ENCODE measurements at regions not wholly inside any gene's neighbourhood (a gene's known extent, or its start where the extent isn't known, plus 50 kb on each side); places are given as distances from the start of the nearest gene placed in this dataset.

DNA sequence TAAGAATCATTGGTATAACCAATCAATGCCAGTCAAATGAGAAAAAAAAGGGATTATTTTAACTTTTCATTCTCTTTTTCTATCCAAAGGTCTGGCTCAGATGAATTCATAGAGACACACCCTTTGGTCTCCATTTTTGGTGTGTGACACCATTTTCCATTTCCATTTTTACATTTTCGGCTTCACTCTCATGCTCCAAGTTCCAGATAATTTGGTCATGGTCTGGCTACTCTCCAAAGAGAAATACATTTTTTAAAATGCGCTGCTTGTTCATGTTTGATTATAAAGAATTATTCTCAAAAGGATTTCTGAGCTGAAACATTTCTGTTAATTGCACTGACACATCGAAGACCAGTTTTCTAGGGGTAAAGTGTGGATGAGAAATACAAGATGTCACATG, 51.6 kb upstream of the FIBIN start:
- Histone ChIP-seq H2BK15ac (ENCODE audit: low read depth, low read length) (no peak overlapping the region), H4K20me1 (ENCODE audit: control insufficient read depth, insufficient read depth, insufficient read length) (no peaks in the 10 kb centered on the region), H3K23me2 (ENCODE audit: insufficient read length, low read depth, low read length, poor library complexity, severe bottlenecking) (no peaks in the 10 kb centered on the region), H2BK20ac (ENCODE audit: low read depth, low read length, poor library complexity, severe bottlenecking) (no peak overlapping the region), H3K9ac (ENCODE audit: extremely low read depth, insufficient read length, low read length) (no peak overlapping the region), H3K23ac (ENCODE audit: insufficient read length, low read depth, low read length) (no peak overlapping the region), H3K56ac (ENCODE audit: insufficient read length, low read depth, low read length) (no peak overlapping the region), H3K18ac (ENCODE audit: insufficient read length, low read depth, low read length) (no peak overlapping the region), H3K79me2 (ENCODE audit: insufficient read depth, low read length) (no peaks in the 10 kb centered on the region), H3K79me1 (ENCODE audit: insufficient read depth, low read depth, low read length, poor library complexity, severe bottlenecking) (no peaks in the 10 kb centered on the region), H3K14ac (ENCODE audit: insufficient read depth, low read length) (no peak overlapping the region), H2BK12ac (ENCODE audit: insufficient read length, low read depth, low read length) (no peak overlapping the region), H2AFZ (ENCODE audit: low read length) (no peak overlapping the region), H3K27me3 (ENCODE audit: insufficient read depth, low read length) (no peaks in the 10 kb centered on the region), H2AK5ac (ENCODE audit: insufficient read length, low read length) (no peak overlapping the region), H3K4me1 (ENCODE audit: insufficient read depth, low read length) (no peaks in the 10 kb centered on the region), H4K8ac (replicated peaks; ENCODE audit: insufficient read length, low read depth, low read length) (no peak overlapping the region), H3K4ac (ENCODE audit: low read depth, low read length) (no peak overlapping the region), H4K91ac (ENCODE audit: insufficient read length, low read depth, low read length) (no peak overlapping the region), H2BK5ac (ENCODE audit: insufficient read length, low read length) (no peak overlapping the region), H3K27ac (ENCODE audit: insufficient read length, low read depth, low read length) (no peak overlapping the region), H2BK120ac (ENCODE audit: low read depth, low read length, poor library complexity, severe bottlenecking) (no peak overlapping the region), H3K4me2 (ENCODE audit: insufficient read depth, insufficient read length, low read length) (no peak overlapping the region), H3T11ph (ENCODE audit: low read length) (no peak overlapping the region), H3K9me3 (ENCODE audit: control insufficient read depth, low read depth, low read length) (no peaks in the 10 kb centered on the region), H4K5ac (ENCODE audit: insufficient read length, low read depth, low read length) (no peak overlapping the region)
- TF ChIP-seq, protein P1, sequence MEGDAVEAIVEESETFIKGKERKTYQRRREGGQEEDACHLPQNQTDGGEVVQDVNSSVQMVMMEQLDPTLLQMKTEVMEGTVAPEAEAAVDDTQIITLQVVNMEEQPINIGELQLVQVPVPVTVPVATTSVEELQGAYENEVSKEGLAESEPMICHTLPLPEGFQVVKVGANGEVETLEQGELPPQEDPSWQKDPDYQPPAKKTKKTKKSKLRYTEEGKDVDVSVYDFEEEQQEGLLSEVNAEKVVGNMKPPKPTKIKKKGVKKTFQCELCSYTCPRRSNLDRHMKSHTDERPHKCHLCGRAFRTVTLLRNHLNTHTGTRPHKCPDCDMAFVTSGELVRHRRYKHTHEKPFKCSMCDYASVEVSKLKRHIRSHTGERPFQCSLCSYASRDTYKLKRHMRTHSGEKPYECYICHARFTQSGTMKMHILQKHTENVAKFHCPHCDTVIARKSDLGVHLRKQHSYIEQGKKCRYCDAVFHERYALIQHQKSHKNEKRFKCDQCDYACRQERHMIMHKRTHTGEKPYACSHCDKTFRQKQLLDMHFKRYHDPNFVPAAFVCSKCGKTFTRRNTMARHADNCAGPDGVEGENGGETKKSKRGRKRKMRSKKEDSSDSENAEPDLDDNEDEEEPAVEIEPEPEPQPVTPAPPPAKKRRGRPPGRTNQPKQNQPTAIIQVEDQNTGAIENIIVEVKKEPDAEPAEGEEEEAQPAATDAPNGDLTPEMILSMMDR (conservative IDR thresholded peaks at IDR 0.05) = no peak
- H3K9me3 Mint-ChIP-seq = no peaks in the 10 kb centered on the region
- no peaks in the 10 kb centered on the region; the same call in none of the 2 replicates for H3K27me3 Mint-ChIP-seq (ENCODE audit: low read depth)
- no CpG with 5 or more reads among the region's 3 CpGs for WGBS (ENCODE audit: extremely low coverage, insufficient read length, low lambda C conversion rate)
- no peak for DNase-seq
- no peak overlapping the region for H3K4me3 Mint-ChIP-seq
- H3K4me1 Mint-ChIP-seq = peaks cover 6 to 9% of the 10 kb centered on the region in 2 experiments
- H3K36me3 Mint-ChIP-seq (ENCODE audit: insufficient read depth in 1 of 3, low read depth in 3 of 3) = peaks cover 0 to 5% (median 0%) of the 10 kb centered on the region in 3 experiments; a peak in 2 of 7 replicates
- H3K27ac Mint-ChIP-seq = no peak overlapping the region
